ENCODE measurements at regions not wholly inside any gene's neighbourhood (a gene's known extent, or its start where the extent isn't known, plus 50 kb on each side); places are given as distances from the start of the nearest gene placed in this dataset.
A peak's percentile ranks its signal among the peaks of the same experiment; 100 is the strongest.
"Not testable (repeated sequence)": the region's sequence is repeated elsewhere in the genome, so short reads cannot be mapped to it uniquely, and the experiment has no call there.

DNA sequence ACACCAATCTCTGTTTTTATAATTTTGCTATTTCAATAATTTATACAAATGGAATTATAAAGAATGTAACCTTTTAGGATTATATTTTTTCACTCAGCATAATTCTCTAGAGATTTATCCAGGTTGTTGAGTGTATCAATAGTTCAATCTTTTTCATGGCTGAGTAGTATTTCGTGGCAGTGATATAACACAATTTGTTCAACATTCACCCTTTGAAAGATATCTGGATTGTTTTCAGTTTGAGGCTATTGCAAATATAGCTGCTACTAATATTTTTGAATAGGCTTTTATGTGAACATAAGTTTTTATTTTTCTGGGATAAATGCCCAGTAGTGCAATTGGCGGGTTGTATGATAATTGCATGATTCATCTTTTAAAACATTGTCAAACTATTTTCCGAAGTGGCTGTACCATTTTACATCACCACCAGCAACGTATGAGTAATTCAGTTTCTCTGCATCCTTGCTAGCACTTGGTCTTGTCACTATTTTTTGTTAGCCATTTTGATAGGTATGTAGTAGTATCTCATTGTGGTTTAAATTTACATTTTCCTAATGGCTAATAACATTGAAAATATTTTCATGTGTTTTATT is 55.6 kb upstream of the ABCD3 start:
- DNase-seq = no peak

DNA sequence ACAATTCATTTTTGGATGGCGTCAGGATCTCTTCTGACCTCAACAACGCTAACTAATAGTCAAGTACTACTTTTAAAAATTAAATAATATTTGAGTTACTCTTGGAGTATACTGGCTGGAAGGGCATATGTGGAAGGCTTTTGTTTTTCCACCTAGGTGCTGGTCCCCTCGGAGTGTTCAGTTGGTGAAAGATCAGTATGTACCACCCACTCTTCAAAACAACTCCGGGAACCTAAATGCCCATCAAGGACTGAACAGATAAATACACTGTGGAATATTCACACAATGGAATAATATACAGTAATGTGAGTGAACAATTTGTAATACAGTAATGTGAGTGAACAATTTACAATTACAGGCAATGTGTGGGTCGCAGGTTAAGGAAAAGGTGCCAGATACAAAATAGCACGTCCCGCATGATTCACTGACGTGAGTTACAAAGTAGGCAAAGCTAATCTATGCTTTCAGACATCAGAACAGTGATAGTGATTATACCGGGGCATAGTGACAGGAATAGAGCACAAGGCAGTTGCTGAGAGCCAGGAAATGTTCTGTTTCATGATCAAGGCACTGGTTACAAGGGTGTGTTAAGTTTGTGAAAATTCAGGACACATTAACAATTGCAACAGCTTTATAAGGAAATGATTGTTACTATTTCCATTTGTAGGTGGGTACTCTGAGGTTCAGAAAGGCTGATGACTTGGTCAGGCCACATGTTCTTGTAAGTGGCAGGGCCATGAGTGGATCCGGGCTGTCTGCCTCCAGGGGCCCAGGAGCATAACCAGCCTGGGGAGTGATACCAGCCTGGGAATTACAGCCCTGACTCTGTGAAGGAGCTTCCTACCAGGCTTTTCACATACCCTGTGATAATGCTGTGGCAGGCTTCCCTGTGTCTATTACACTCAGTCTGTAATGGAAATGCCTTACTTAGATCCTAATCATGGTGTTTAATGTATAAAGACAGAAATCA is 59.3 kb upstream of the ABCD3 start:
- no peak for DNase-seq

DNA sequence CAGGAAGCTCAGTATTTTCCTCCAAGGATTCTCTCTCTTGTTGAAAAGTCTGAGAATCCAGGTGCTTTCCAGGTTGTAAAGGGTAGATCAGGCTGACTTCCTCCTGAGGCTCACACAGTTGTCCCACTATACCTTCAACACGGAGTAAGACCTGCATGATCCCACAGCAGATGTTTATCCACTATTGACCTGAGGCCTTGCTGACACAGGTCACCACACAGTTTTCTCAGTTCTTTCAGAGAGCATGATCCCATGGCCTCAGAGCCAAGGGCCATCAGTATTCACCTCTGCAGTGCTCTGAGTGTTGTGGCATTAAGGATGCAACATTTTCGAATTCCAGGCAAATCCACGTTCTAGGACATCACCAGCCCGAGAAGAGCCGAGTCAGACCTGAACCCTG is 60.5 kb upstream of the ABCD3 start:
- DNase-seq = no peak

DNA sequence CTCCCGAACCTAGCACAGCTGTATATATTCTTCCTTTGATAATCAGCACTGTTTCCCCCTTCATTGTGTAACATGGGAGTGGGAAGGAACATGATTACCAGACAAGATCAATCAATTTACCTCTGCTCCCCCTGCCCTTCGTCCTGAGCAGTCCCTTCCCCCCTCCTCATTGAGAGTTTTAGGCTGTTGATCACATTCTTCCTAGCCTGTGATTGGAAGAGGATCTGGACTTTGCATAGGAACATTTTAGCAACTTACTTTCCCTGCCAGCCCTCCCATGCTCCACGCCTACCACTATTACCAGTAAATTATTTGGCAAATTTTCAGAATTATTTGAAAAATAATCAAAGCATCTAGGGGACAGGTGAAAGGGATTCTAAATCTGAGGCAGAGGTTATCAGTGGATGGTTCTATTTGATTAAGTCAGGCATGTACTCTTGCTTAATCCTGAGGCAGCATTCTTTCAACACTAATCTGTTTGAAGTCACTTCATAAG is 62.7 kb upstream of the ABCD3 start:
- DNase-seq = no peak

DNA sequence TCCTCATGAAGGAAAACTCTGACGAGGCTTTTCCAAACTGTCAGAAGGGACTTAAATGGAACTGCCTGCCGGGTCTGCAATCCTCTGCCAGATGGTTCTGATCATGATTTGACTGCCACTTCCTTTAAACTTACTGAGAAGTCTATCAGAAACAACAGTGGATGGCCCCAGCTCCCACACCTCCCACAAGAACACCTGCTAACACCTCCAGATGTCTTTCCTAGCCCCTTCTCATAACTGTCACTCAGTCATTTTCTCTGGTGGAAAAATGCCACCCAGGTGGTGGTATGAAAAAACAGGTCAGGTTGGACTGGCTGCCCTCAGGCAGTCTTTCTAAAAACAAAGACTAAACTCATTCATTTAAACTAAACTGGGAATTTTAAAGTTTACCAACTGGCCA is 66.7 kb upstream of the ABCD3 start:
- no peak for DNase-seq

DNA sequence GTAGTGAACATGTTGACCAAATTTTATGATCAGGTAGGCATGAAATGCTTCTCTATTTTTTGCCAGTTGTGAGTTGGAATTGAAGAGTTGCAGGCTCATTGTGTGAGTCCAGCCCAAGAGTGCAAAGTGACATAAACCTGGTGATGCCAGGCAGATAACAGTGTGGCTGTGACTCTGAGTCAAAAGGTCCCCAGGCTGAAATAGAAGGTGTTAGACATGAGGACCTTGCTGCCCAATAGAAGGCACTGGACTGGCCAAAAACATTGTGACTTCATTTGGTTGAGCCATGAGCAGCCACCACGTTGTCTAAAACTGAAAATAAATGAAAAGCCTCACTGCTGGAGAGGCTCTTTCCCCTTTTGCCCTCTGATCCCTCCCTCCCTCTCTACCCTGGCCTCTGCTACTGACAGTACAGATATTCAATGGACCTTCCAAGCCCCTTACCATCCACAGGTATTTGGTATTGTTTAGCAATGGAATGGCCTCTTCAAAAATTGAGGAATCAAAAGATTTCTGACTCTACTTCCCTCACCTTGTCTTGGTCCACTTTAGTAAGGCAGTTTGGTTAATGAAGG is 67.8 kb upstream of the ABCD3 start:
- no peak for DNase-seq

DNA sequence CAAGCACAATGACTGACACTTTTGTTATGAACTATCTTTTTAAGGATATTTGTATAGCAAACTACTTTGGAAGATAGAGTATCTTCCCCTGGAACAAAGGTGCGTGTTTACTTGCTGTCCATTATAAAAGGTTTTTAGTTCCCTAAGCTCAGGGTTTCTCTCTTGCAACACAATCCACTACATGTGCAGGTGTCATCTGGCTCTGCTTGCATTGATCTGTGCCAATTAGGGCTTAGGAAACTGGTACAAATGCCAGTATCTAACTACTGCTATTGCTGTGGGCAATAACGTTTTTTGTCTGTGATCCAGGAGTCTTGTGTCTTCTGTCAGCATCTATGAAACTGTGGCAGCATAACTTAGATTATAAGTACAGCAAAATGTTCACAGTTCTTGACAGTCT is 68.3 kb upstream of the ABCD3 start:
- no peak for DNase-seq

DNA sequence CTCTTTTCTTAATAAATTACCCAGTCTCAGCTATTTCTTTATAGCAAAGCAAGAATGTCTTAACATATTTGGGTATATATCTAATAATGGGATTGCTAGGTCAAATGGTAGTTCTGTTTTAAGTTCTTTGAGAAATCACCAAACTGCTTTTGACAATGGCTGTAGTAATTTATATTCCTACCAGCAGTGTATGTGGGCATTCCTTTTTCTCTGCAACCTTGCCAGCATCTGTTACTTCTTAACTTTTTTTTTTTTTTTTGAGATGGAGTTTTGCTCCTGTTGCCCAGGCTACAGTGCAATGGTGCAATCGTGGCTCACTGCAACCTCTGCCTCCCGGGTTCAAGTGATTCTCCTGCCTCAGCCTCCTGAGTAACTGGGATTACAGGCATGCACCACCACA is 69.8 kb upstream of the ABCD3 start:
- not testable (repeated sequence) for DNase-seq

DNA sequence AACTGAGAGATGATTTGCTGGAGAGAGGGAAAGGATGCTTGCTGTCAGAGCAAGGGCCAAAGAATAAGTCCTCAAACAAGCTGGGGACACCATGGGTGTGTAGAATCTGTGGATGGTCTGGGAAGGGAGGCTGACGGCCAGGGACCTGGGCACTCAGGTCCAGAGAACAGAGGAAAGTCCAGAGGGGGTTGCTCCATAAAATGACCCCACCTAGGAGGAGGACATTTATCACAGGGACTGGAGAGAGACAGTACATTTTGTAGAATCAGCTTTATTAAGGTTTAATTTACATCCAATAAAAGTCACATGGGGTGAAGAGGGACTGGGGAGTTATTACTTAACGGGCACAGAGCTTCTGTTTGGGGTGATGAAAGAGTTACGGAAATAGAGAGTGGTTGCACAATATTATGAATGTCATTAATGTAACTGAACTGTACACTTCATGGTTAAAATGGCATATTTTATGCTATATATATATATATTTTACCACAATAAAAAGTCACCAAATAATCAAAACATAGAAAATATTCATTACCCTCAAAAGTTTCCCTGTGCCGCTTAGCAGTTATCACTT is 73.0 kb upstream of the ABCD3 start:
- no peak for DNase-seq

DNA sequence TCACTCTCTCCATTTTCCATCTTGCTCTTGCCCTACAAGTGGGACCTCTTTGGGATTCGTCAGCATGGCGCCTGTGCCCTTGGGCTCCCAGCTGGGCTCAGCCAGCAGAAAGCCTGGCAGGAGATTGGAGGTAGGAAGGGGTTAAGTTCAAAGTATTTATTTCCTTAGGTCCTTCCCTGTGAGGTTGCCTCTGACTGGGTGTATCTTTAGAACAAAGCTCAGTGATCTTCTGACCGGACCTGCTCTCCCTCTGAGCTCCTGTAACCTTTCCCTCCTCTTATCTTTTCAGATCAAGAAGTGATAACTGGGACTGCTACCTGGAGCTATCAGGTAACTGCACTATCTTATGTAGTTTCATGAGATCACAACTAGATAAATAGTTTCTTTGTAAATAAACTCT is 75.8 kb upstream of the ABCD3 start:
- DNase-seq = no peak

DNA sequence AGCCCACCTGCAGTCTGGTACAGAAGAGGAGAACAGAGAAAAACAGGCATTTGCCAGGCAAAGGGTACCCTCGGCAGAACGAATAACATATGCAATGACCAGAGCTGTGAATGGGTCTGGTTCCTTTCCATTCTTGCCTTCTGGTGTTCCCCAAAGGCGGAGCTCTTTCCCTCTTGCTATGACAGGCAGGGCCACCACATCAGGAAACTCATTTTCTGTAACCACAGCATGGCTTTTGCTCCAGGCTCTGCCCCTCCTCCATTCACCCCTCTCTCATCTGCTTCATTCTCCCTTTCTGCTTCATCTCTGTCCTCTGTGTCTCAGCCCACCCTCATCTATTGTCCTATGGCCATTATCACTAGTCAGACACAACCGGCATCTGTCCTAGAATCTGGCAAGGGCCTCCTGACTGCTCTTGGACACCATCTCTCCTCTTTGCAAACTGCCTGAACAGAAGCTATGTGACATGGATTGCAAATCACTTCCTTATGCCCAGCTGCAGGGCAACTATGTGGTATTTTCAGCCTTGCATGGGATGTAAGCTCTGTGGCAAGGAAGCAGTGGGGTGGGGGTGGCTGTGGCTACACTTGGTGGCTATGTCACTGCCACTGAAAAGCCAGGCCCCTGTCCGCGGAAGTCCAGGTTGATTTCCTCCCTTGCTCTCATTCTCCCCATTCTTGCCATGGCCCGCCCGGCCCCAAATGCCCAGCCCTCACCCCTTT is 78.8 kb upstream of the ABCD3 start:
- DNase-seq = no peak

DNA sequence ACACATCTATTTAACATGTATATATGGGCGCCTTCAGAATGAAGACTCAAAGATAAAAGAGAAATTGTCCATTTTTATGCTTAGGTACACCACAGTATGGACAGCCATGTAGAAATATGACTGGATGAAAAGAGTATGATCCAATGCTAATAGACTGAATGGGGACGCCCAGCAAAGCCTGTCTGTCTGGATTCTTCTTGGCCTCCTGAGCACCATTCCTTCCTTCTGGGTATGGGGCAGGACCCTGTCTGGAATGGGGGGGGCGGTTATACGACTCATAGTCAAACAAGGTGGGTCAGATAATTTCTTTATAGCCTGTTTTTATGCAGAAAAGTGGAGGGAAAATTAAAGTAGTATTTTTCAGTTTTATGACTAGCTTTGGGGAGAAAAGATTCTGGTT is 81.2 kb upstream of the ABCD3 start:
- no peak for DNase-seq

DNA sequence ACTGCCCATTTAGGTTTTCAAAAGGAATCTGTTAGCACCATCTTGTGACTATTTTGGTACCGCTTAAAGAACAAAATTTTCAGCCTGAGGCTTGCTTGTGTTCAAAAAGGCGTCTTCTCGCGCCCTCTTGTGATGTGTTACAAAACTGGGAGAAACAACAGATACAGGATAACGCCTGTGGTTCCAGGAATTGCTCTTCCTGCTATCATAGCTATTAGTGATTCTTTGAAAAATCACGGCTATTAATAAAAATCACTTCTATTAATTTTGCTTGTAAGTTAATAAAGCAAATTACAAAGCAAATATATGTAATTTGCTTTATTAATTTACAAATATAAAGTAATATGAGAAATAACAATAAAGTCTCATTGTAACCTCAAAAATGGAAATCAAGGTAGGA is 82.2 kb upstream of the ABCD3 start:
- DNase-seq = peak; percentile 67

DNA sequence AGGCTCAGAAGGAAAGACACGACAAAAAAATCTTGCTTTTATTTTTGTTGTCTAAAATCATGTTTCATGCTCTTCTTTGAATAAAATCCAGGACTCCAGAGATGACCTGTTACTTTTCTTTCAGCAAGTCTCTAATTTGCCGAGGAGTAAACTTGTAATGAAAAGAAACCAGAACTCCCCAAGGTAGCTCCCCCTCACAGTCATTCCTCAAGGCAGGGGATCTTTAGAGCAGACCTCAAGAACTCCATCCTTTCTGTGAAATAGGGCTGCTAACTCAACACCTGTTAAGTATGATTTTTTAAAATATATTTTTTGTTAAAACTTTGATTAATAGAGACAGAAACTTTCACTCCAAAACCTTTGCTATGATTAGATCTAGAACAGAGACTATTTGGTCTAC is 82.7 kb upstream of the ABCD3 start:
- DNase-seq = no peak

DNA sequence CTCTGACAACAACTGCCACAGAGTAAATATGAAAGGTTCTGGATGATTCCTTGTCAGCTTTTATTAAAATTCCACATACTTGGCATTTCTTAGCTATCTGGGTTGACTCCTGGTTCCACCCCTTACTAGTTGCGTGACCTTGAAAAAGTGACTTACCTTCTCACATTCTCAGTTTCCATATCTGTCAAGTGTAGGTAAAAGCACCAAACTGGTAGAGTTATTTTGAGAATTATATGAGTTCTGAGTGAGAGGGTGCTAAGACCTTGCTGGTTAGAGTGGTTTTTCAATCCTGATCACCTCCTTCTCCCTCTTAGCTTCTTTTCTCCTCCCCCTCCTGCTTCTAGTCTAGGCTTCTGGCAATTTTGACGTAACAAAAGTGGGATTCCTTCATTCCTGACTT is 83.4 kb upstream of the ABCD3 start:
- DNase-seq = no peak

DNA sequence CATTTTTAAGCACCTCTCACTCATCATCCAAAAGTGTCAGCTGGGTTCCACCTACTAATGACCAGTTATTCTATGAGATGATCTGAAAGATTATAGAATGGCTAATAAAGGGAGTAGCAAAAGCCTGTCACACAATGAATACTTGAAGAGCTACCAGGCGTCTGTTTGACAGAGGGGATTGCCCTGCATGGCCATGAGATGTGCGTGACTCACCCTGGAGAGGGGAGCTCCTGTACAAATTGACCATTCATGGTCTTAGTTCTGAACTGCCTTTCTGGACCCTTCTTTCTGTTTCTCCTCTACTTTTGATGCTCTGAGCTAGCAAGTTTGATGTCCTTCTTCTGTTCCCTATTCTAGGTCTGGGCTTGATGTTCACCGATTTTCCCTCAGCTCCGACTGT is 85.2 kb upstream of the ABCD3 start:
- peak; percentile 6 for DNase-seq

DNA sequence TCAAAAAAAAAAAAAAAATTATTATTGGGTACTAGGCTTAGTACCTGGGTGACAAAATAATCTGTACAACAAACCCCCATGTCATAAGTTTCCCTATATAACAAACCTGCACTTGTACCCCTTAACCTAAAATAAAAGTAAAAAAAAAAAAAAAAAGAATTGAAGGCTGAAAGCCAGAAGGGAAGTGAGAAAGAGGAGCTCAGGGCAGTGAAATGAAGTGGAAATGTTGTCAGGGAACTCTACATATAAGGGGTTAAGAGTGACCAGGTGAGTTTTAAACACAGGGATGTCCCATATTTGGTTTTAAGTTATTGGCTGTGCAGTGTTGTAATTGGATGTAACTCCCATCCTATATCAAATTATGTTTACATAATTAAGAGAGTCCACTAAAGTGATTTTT is 85.7 kb upstream of the ABCD3 start:
- DNase-seq = no peak

DNA sequence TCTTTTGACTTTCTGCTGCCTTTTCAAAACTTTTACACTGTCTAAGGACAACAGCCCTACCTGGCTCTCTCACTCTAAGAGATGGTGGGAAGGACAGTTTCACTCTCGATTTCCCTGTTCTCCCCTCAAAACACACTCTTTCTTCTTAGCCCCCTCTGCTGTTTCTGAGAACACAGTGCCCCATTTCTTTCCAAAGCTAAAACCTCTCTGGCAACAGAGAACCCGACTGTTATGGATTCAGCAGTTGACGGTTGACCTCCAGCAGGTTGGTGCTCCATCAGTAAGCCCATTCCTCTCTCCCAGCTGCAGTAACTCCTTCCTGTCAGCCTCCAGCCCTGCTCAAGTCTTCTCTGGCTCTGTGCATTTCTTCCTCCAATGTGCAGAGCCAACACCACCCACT is 88.2 kb upstream of the ABCD3 start:
- no peak for DNase-seq

DNA sequence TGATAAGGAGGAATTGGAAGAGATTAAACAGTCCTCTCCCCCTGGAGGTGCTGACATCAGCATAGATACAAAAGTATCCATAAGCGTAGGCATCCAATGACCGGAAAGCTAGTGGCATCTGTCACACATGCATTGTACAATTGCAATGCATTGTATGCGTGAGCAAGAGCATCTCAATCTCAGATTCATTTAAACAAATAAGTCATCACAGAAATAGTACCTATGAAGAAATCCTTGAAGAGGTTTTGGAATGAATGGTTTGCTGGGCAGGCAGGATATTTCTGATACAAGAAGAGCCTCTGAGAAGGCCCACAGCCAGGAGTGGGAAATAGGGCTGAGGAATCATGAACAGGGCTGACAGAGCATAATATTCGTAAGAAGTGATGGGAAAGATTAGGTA is 88.9 kb upstream of the ABCD3 start:
- DNase-seq = no peak

DNA sequence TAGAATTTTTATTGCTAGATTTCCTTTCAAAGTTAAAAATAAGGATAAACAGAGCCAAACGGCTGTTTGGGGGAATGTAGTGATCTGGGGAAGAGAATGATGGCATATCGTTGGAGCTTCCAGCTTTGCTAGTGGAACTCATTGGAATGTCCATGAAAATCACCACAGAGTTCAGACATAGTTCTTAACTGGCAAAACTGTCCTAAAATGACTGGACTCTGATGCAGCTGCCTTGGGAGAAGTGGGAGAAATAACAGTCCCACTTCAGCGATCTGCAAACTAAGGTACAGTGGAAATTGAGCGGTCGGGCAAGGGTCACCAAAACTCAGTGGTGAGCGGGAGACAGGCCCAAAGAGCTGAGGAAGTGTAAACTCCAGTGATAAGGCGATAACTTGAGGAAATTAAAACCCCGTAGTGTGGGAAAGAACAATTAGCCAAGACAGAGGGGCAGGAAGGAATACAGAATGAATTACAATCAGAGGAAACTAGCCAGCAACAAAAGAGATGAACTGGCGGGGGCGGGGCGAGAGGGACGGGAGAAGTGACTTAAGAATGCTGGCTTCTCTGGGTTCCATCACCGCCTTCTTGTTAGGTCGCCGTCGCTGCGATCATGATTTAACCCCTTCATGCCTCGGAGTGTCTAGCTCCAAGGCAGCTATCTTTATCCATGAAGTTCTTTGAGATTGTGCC is 89.8 kb upstream of the ARHGAP29 start:
- peak; percentile 7 for DNase-seq

DNA sequence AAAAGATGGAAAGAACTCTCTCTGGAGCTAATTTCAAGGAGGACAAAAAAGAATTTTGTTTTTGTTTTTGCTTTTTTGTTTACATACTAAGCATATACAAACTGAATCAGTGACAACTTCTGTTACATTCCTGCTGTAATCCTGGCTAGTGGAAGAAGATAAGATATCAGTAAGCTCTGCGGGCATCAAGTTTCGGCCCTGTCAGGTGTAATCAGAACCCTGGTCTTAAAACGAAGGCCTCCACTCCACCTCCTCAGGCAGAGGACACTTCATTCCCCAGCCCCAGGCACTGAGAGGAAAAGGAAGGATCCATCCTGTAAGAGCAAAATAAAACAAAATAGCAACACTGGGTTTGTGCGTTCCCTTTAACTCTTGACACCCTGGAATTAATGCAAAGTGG is 88.9 kb upstream of the ARHGAP29 start:
- DNase-seq = no peak

All from NCI-H2227 treated with DMSO at 0.1 percent for 48 hours (cell line).